ENCODE measurements at regions not wholly inside any gene's neighbourhood (a gene's known extent, or its start where the extent isn't known, plus 50 kb on each side); places are given as distances from the start of the nearest gene placed in this dataset.

DNA sequence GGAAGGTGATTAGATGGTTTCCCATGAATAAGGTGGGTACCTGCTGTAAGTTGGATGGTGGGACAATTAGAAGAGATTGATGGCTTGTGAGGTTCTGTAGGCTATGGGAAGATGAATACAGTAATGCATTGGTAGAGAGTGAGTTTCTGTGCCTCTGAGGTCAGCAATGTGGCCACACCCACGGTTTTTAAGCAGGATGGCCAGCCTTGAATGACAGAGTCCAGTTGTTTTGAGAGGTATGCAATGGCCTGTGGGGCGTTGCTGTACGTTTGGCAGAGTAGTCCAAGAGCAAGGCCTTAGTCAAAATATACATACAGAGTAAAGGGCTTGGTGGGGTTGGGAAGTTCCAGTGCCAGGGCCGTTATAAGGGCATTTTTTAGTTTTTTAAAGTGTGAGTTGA lies 235.6 kb upstream of the C9orf72 start:
- H3K9ac ChIP-seq (ENCODE audit: low read depth, low read length, poor library complexity, severe bottlenecking), result no peak overlapping the region
- no peaks in the 10 kb centered on the region for H3K9me2 ChIP-seq (replicated peaks; ENCODE audit: low read depth, low read length)
- H3K4me2 ChIP-seq (ENCODE audit: low read depth, low read length, poor library complexity, severe bottlenecking), result no peak overlapping the region
- no peaks in the 10 kb centered on the region for H3K4me1 ChIP-seq (ENCODE audit: insufficient read depth, low read length, poor library complexity, severe bottlenecking)
- no peak overlapping the region for H3K4me3 ChIP-seq (ENCODE audit: low read length, poor library complexity, severe bottlenecking)
- no peaks in the 10 kb centered on the region; the same call in 1 of the 2 replicates for H3K9me3 ChIP-seq (ENCODE audit: insufficient read depth, low read depth, low read length)
- no peaks in the 10 kb centered on the region for H3K36me3 ChIP-seq (ENCODE audit: insufficient read depth, low read length)
- TF ChIP-seq, protein P1, sequence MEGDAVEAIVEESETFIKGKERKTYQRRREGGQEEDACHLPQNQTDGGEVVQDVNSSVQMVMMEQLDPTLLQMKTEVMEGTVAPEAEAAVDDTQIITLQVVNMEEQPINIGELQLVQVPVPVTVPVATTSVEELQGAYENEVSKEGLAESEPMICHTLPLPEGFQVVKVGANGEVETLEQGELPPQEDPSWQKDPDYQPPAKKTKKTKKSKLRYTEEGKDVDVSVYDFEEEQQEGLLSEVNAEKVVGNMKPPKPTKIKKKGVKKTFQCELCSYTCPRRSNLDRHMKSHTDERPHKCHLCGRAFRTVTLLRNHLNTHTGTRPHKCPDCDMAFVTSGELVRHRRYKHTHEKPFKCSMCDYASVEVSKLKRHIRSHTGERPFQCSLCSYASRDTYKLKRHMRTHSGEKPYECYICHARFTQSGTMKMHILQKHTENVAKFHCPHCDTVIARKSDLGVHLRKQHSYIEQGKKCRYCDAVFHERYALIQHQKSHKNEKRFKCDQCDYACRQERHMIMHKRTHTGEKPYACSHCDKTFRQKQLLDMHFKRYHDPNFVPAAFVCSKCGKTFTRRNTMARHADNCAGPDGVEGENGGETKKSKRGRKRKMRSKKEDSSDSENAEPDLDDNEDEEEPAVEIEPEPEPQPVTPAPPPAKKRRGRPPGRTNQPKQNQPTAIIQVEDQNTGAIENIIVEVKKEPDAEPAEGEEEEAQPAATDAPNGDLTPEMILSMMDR (conservative IDR thresholded peaks at IDR 0.05; ENCODE audit: low read length), result no peak
- no peak for TF ChIP-seq EZH2phosphoT487 (IDR thresholded peaks at IDR 0.05; ENCODE audit: borderline replicate concordance)
- no peaks in the 10 kb centered on the region for H3F3A ChIP-seq (ENCODE audit: low read depth)
- H3K27me3 ChIP-seq (ENCODE audit: insufficient read depth, low read length, poor library complexity, severe bottlenecking), result no peaks in the 10 kb centered on the region
- H2AFZ ChIP-seq (ENCODE audit: low read length), result no peak overlapping the region
- H4K20me1 ChIP-seq (ENCODE audit: insufficient read depth, low read length, poor library complexity, severe bottlenecking), result no peaks in the 10 kb centered on the region
- no peaks in the 10 kb centered on the region for H3K79me2 ChIP-seq (ENCODE audit: insufficient read depth, low read length)

DNA sequence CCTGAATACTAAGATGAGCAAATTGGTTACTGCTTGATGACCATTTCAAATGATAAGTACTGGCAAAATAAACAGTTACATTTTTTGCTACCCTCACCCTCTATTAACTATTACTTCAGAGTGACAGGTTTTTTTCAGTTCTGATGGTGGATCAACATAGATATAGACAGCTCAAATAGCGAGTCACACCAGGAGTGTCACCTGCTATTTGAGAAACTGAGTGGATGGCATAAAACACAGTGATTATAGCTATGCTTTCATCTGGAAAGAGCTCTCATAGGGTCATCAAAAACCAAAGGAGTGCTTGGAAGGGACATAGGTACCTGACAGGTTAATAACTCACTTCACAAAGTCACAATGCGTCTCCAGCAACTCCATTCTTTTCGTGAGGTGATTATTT lies 244.5 kb upstream of the C9orf72 start:
- H3K9me3 ChIP-seq (ENCODE audit: insufficient read depth, low read depth, low read length), result no peaks in the 10 kb centered on the region
- H3K9ac ChIP-seq (ENCODE audit: low read depth, low read length, poor library complexity, severe bottlenecking), result no peak overlapping the region
- H3K4me3 ChIP-seq (ENCODE audit: low read length, poor library complexity, severe bottlenecking), result no peak overlapping the region
- H3F3A ChIP-seq (ENCODE audit: low read depth), result no peaks in the 10 kb centered on the region
- H3K79me2 ChIP-seq (ENCODE audit: insufficient read depth, low read length), result no peaks in the 10 kb centered on the region
- no peak overlapping the region for H2AFZ ChIP-seq (ENCODE audit: low read length)
- TF ChIP-seq, protein P1 (conservative IDR thresholded peaks at IDR 0.05; ENCODE audit: low read length), result no peak
- TF ChIP-seq EZH2phosphoT487 (IDR thresholded peaks at IDR 0.05; ENCODE audit: borderline replicate concordance), result no peak
- no peak overlapping the region for H3K4me2 ChIP-seq (ENCODE audit: low read depth, low read length, poor library complexity, severe bottlenecking)
- no peaks in the 10 kb centered on the region for H3K4me1 ChIP-seq (ENCODE audit: insufficient read depth, low read length, poor library complexity, severe bottlenecking)
- no peaks in the 10 kb centered on the region for H4K20me1 ChIP-seq (ENCODE audit: insufficient read depth, low read length, poor library complexity, severe bottlenecking)
- no peaks in the 10 kb centered on the region for H3K9me2 ChIP-seq (replicated peaks; ENCODE audit: low read depth, low read length)
- H3K27me3 ChIP-seq (ENCODE audit: insufficient read depth, low read length, poor library complexity, severe bottlenecking), result no peaks in the 10 kb centered on the region
- no peaks in the 10 kb centered on the region for H3K36me3 ChIP-seq (ENCODE audit: insufficient read depth, low read length)

DNA sequence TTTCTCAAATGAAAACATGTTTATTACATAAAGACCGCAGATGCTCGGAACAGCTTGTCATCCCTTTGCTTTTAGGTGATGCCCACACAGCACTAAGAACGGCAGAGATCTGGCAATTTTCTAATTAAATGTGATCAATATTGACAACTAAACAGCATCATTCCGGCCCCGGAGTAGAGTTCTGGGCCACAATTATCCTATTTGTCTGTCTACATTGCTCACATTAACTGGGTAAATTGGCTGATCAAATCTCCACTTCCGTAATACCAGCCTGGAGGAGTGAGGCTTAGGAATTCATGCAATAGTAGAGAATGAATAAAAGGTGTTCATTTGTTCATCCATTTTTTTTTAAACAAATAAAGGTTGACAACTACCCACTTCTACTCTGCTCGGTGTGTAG lies 245.1 kb upstream of the C9orf72 start:
- Histone ChIP-seq H3K9me2 (replicated peaks; ENCODE audit: low read depth, low read length) (no peaks in the 10 kb centered on the region), H3K9me3 (ENCODE audit: insufficient read depth, low read depth, low read length) (no peaks in the 10 kb centered on the region), H3K27me3 (ENCODE audit: insufficient read depth, low read length, poor library complexity, severe bottlenecking) (no peaks in the 10 kb centered on the region), H3F3A (ENCODE audit: low read depth) (no peaks in the 10 kb centered on the region), H3K36me3 (ENCODE audit: insufficient read depth, low read length) (no peaks in the 10 kb centered on the region), H3K9ac (ENCODE audit: low read depth, low read length, poor library complexity, severe bottlenecking) (no peak overlapping the region), H3K4me1 (ENCODE audit: insufficient read depth, low read length, poor library complexity, severe bottlenecking) (no peaks in the 10 kb centered on the region), H3K4me3 (ENCODE audit: low read length, poor library complexity, severe bottlenecking) (no peak overlapping the region), H3K4me2 (ENCODE audit: low read depth, low read length, poor library complexity, severe bottlenecking) (no peak overlapping the region), H3K79me2 (ENCODE audit: insufficient read depth, low read length) (no peaks in the 10 kb centered on the region), H2AFZ (ENCODE audit: low read length) (no peak overlapping the region), H4K20me1 (ENCODE audit: insufficient read depth, low read length, poor library complexity, severe bottlenecking) (no peaks in the 10 kb centered on the region)
- TF ChIP-seq EZH2phosphoT487 (IDR thresholded peaks at IDR 0.05; ENCODE audit: borderline replicate concordance), result no peak
- TF ChIP-seq, protein P1 (conservative IDR thresholded peaks at IDR 0.05; ENCODE audit: low read length), result no peak

Data from Loucy (cell line).